SU-DHL-6 (cell line): ENCODE measurements at regions not wholly inside any gene's neighbourhood (a gene's known extent, or its start where the extent isn't known, plus 50 kb on each side); places are given as distances from the start of the nearest gene placed in this dataset.

ENCODE experiments used
- H2AFZ ChIP-seq: fragments of 200-600 bp; sonication (generic); 2 replicates; pipeline ENCODE4 v1.6.1; 2014; ENCODE audit warnings: low read depth, mild to moderate bottlenecking, moderate library complexity, mixed read lengths, antibody characterized with exemption, low read length; ENCODE audit not compliant: severe bottlenecking
- H3F3A ChIP-seq: fragments of 200-600 bp; shearing (Covaris generic); 2 replicates; pipeline ENCODE4 v1.6.0; 2016; ENCODE audit warnings: antibody characterized with exemption, mild to moderate bottlenecking; ENCODE audit not compliant: insufficient read depth
- H3K27ac ChIP-seq: fragments of 200-600 bp; sonication (generic); 2 replicates; pipeline ENCODE4 v1.5.1; 2016; ENCODE audit warnings: low read depth, mild to moderate bottlenecking, low read length, moderate library complexity, mixed read lengths
- H3K27me3 ChIP-seq: fragments of 200-600 bp; sonication (generic), shearing (Covaris generic); 2 replicates; pipeline ENCODE4 v1.6.0; 2014; ENCODE audit warnings: mild to moderate bottlenecking, low read length
- H3K36me3 ChIP-seq: fragments of 200-600 bp; sonication (generic); 2 replicates; pipeline ENCODE4 v1.6.1; 2014; ENCODE audit warnings: mild to moderate bottlenecking, low read length, mixed read lengths
- H3K4me2 ChIP-seq: fragments of 300-600, 200-600 bp; shearing (Covaris generic), sonication (generic); 2 replicates; pipeline ENCODE4 v1.6.0; 2014; ENCODE audit warnings: low read length, low read depth, mild to moderate bottlenecking; ENCODE audit not compliant: poor library complexity, severe bottlenecking
- H3K4me3 ChIP-seq: fragments of 200-600 bp; sonication (generic); 2 replicates; pipeline ENCODE4 v1.5.1; 2014; ENCODE audit warnings: antibody characterized with exemption, low read length, mild to moderate bottlenecking, mixed read lengths; ENCODE audit not compliant: insufficient read depth, poor library complexity, severe bottlenecking
- H3K79me2 ChIP-seq: fragments of 200-600 bp; sonication (generic); 2 replicates; pipeline ENCODE4 v1.6.1; 2014; ENCODE audit warnings: mild to moderate bottlenecking, low read length, moderate library complexity; ENCODE audit not compliant: insufficient read depth
- H3K9ac ChIP-seq: fragments of 200-600 bp; sonication (generic); 2 replicates; pipeline ENCODE4 v1.7.0; 2014; ENCODE audit warnings: mild to moderate bottlenecking, low read length
- H3K9me2 ChIP-seq: fragments of 200-600 bp; sonication (generic); replicated peaks from 2 replicates; pipeline ENCODE4 v1.6.1; 2014; ENCODE audit warnings: low read length; ENCODE audit not compliant: insufficient read depth
- H3K9me3 ChIP-seq: fragments of 200-600 bp; sonication (generic); 2 replicates; pipeline ENCODE4 v1.6.1; 2014; ENCODE audit warnings: low read length, mixed read lengths; ENCODE audit not compliant: insufficient read depth
- H4K20me1 ChIP-seq: fragments of 200-600 bp; sonication (generic); 2 replicates; pipeline ENCODE4 v1.6.1; 2014; ENCODE audit warnings: low read depth, mild to moderate bottlenecking, antibody characterized with exemption, low read length, moderate library complexity, mixed read lengths
- EZH2phosphoT487 ChIP-seq: fragments of 200-600 bp; sonication (generic), shearing (Covaris generic); conservative IDR thresholded peaks from 2 replicates; pipeline ENCODE4 v1.6.1; 2018; ENCODE audit warnings: mild to moderate bottlenecking, antibody characterized with exemption, low read length, moderate library complexity, mixed read lengths
- TF ChIP-seq, protein P1 (sequence below): fragments of 200-600 bp; sonication (generic); IDR thresholded peaks from one replicate; pipeline ENCODE4 v1.5.1; 2017; ENCODE audit warnings: antibody characterized with exemption, mild to moderate bottlenecking, low read length, moderate library complexity; ENCODE audit not compliant: insufficient read depth, poor library complexity, severe bottlenecking

GRCh38 chr19:29119590-29119989 lies 93.4 kb downstream of the UQCRFS1 start:
- Histone ChIP-seq H3K79me2 (no peaks in the 10 kb centered on the region), H3K27ac (no peak overlapping the region), H2AFZ (no peak overlapping the region), H3F3A (no peaks in the 10 kb centered on the region), H4K20me1 (no peaks in the 10 kb centered on the region), H3K27me3 (no peaks in the 10 kb centered on the region), H3K4me3 (no peak overlapping the region), H3K4me2 (no peak overlapping the region), H3K9me2 (no peaks in the 10 kb centered on the region), H3K9me3 (no peaks in the 10 kb centered on the region), H3K36me3 (no peaks in the 10 kb centered on the region), H3K9ac (no peak overlapping the region)
- TF ChIP-seq EZH2phosphoT487: no peak
- TF ChIP-seq, protein P1, sequence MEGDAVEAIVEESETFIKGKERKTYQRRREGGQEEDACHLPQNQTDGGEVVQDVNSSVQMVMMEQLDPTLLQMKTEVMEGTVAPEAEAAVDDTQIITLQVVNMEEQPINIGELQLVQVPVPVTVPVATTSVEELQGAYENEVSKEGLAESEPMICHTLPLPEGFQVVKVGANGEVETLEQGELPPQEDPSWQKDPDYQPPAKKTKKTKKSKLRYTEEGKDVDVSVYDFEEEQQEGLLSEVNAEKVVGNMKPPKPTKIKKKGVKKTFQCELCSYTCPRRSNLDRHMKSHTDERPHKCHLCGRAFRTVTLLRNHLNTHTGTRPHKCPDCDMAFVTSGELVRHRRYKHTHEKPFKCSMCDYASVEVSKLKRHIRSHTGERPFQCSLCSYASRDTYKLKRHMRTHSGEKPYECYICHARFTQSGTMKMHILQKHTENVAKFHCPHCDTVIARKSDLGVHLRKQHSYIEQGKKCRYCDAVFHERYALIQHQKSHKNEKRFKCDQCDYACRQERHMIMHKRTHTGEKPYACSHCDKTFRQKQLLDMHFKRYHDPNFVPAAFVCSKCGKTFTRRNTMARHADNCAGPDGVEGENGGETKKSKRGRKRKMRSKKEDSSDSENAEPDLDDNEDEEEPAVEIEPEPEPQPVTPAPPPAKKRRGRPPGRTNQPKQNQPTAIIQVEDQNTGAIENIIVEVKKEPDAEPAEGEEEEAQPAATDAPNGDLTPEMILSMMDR: no peak

DNA sequence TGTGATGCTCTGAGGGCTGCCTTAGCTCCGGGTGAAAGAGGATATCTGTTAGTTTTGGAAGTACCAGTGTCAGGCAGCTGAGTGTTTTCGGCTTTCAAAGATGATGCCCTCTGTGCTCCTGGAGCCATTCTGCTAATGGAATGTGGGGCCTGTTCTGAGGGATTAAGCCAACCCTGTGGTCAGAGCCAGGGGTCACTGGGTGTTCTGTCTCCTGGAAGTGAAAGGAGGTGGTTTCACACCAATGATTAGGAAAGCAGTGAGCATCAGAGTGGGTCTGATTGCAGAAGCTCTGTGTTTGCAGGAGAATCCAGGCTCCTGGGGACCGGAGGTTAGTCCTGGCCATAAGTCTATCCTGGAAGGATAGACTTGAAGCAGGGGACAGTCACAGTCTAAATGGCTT lies 94.6 kb downstream of the UQCRFS1 start:
- Histone ChIP-seq H2AFZ (no peak overlapping the region), H4K20me1 (no peaks in the 10 kb centered on the region), H3K36me3 (no peaks in the 10 kb centered on the region), H3F3A (no peaks in the 10 kb centered on the region), H3K4me3 (no peak overlapping the region), H3K9me3 (no peaks in the 10 kb centered on the region), H3K79me2 (no peaks in the 10 kb centered on the region), H3K9ac (no peak overlapping the region), H3K4me2 (no peak overlapping the region), H3K27me3 (no peaks in the 10 kb centered on the region), H3K27ac (no peak overlapping the region), H3K9me2 (no peaks in the 10 kb centered on the region)
- no peak for TF ChIP-seq EZH2phosphoT487
- TF ChIP-seq, protein P1: no peak

- no peak overlapping the region for H3K4me2 ChIP-seq
- no peaks in the 10 kb centered on the region for H3K36me3 ChIP-seq
- no peaks in the 10 kb centered on the region for H4K20me1 ChIP-seq
- H3K27ac ChIP-seq: no peak overlapping the region
- no peaks in the 10 kb centered on the region for H3K79me2 ChIP-seq
- no peak overlapping the region for H3K9ac ChIP-seq
- H3K9me2 ChIP-seq: no peaks in the 10 kb centered on the region
- H3K9me3 ChIP-seq: no peaks in the 10 kb centered on the region
- H3F3A ChIP-seq: no peaks in the 10 kb centered on the region
- H2AFZ ChIP-seq: no peak overlapping the region
- TF ChIP-seq, protein P1: no peak
- TF ChIP-seq EZH2phosphoT487: no peak
- no peak overlapping the region for H3K4me3 ChIP-seq
- no peaks in the 10 kb centered on the region for H3K27me3 ChIP-seq
Measured at GRCh38 chr19:29117926-29118325, 95.0 kb downstream of the UQCRFS1 start.
